LNCaP clone FGC (cell line): ENCODE measurements at regions not wholly inside any gene's neighbourhood (a gene's known extent, or its start where the extent isn't known, plus 50 kb on each side); places are given as distances from the start of the nearest gene placed in this dataset.

ENCODE experiments used
- DNase-seq: peaks from one replicate; pipeline ENCODE4 v3.0.0-alpha.2; 2011; ENCODE audit warnings: low read depth
- H3K4me3 ChIP-seq: 2 replicates; pipeline ENCODE4 v1.5.1; 2011; ENCODE audit warnings: mild to moderate bottlenecking, low read depth, low read length, control low read depth
- TF ChIP-seq, protein P1 (sequence below): IDR thresholded peaks from 2 replicates; pipeline ENCODE4 v1.5.1; 2012; ENCODE audit warnings: mild to moderate bottlenecking; ENCODE audit not compliant: control insufficient read depth, insufficient read depth; ENCODE audit errors: extremely low read depth

DNA sequence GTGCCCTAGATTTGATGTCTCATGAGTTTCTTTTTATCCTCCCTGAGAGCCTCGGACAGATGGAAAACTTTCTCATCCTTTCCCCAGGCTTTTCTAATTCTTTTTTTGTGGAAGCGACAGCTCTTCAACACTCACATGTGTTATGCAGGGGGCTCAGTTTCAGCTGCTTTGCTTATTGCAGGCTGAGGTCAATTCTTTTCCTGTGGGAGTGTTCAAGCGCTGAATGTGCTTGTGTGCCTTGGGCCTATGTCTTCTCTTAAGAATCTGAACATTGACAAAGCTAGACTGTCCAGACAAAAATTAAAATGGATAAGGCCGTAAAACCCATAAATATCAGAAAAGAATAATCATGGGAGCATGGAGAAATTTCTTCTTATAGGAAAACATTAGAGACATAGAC lies 125.2 kb upstream of the STEAP4 start:
- no peak overlapping the region for H3K4me3 ChIP-seq
- TF ChIP-seq, protein P1, sequence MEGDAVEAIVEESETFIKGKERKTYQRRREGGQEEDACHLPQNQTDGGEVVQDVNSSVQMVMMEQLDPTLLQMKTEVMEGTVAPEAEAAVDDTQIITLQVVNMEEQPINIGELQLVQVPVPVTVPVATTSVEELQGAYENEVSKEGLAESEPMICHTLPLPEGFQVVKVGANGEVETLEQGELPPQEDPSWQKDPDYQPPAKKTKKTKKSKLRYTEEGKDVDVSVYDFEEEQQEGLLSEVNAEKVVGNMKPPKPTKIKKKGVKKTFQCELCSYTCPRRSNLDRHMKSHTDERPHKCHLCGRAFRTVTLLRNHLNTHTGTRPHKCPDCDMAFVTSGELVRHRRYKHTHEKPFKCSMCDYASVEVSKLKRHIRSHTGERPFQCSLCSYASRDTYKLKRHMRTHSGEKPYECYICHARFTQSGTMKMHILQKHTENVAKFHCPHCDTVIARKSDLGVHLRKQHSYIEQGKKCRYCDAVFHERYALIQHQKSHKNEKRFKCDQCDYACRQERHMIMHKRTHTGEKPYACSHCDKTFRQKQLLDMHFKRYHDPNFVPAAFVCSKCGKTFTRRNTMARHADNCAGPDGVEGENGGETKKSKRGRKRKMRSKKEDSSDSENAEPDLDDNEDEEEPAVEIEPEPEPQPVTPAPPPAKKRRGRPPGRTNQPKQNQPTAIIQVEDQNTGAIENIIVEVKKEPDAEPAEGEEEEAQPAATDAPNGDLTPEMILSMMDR, result no peak
- DNase-seq, result no peak

DNA sequence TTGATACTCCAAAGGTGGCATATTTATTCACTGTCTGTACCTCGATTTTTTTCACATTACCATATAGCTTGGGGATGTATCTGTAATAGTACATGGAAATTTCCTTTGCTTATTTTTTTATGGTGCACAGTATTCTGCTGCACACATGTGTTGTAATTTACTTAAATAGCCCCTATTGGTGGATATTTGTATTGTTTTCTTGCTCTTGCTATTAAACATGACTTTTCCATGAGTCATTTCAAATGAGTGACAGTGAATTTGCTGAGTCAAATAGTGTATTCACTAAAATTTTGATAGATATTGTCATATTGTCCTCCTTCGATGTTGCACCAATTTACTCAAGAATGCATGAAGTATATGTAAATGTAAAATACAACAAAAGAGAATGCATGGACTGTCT lies 122.7 kb upstream of the STEAP4 start:
- no peak for DNase-seq
- H3K4me3 ChIP-seq, result no peak overlapping the region
- TF ChIP-seq, protein P1, result no peak

DNA sequence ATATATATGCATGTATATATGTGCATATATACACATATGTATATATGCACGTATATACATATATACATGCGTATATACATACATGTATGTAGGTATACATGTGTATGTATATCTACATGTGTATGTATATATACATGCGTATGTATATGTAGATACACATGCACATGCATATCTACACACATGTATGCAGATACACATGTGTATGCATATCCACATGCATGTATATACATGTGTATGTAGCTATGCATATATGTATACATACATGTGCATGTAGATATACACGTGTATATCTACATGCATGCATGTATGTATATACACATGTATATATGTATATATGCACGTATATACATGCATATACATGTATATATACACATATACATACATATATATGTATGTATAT lies 95.8 kb upstream of the STEAP4 start:
- no peak overlapping the region for H3K4me3 ChIP-seq
- TF ChIP-seq, protein P1, result no peak
- no peak for DNase-seq

DNA sequence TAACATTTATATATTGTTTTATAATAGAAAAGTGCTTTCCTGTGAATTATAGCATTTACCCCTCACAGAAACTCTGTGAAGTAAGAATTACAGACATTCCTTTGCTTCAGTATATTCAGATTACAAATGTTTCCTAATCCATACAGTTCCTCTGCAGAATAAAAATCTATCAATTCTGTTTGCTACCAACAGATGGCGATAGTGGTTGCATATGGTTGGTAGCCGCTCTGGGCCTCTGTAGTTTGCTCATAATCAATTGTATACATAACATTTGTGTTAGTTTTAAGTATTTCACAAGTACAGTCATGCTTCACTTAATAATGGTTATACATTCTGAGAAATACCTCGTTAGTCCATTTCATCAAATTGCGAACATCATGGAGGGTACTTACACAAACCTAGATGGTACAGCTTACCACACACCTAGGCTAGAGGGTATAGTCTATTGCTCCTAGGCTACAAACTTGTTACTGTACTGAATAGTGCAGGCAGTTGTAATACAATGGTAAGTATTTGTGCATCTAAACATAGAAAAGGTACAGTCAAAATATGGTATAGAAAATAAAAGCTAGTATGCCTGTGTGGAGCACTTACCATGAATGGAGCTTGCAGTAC lies 94.4 kb upstream of the STEAP4 start:
- no peak overlapping the region for H3K4me3 ChIP-seq
- TF ChIP-seq, protein P1, result peak; percentile 64
- no peak for DNase-seq

DNA sequence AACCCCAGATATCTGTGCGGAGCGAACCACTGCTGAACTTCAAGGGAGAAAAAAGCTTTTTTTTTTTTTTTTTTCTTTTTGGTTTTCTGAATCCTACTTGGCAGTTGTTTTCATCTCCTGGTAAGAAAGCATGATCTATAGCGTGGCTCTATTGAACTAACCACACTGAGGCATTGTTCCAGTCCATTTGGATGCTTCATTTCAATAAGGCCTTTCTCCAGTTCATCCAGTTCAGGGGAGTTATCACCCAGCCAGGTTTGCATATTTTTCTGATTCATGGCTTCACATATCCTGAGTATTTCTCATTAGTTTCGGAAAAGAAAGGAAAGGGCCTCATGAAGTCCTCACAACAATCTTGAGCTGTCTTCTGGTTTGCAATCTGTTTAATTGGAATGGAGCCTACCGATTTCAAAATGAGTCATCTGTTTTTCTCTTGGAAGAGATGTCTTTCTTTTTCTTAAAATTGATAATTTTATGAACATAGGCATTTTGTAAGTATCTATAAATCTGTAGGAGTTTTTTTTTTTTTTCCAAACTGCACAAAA lies 93.1 kb upstream of the STEAP4 start:
- no peak overlapping the region for H3K4me3 ChIP-seq
- no peak for DNase-seq
- TF ChIP-seq, protein P1, result no peak

DNA sequence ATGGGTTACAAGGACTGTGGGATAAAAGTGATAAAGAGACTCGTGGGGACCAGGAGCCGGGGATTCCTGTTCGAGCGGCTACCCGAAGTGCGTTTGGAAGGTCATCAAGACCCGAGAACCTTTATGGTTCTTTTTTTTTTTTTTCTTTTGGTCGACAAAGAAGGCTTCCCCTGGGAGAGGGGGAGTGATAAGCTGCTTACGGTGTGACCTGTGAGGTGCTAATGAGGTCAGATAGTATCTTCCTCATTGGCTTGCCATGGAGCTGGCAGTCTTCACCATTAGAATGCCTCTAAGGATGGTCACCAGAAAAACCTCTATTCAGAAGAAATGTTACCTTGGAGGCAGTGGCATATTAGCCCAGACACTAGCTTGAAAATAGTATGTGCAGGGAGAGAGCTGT lies 92.3 kb upstream of the STEAP4 start:
- TF ChIP-seq, protein P1, result no peak
- DNase-seq, result no peak
- no peak overlapping the region for H3K4me3 ChIP-seq

DNA sequence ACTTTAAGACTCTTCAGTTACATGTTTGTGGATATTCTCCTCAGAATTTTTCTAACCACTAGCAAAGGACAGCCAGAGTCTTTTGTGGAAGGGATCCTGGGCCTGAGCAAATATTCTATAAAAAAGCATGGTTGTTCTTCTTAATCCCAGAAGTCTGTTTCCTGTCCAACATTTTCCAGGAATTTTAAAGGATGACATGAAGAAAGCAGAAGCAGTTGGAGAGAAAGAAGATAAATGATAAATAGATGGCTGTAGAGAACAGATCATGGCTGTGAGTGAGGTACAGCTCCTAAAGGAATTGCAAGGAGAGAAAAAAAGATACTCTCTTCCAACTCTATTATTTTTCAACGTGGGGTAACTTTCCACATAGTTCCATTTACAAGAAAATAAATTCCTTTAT lies 91.8 kb upstream of the STEAP4 start:
- no peak for DNase-seq
- TF ChIP-seq, protein P1, result no peak
- no peak overlapping the region for H3K4me3 ChIP-seq
